ENCODE measurements at regions not wholly inside any gene's neighbourhood (a gene's known extent, or its start where the extent isn't known, plus 50 kb on each side); places are given as distances from the start of the nearest gene placed in this dataset.

DNA sequence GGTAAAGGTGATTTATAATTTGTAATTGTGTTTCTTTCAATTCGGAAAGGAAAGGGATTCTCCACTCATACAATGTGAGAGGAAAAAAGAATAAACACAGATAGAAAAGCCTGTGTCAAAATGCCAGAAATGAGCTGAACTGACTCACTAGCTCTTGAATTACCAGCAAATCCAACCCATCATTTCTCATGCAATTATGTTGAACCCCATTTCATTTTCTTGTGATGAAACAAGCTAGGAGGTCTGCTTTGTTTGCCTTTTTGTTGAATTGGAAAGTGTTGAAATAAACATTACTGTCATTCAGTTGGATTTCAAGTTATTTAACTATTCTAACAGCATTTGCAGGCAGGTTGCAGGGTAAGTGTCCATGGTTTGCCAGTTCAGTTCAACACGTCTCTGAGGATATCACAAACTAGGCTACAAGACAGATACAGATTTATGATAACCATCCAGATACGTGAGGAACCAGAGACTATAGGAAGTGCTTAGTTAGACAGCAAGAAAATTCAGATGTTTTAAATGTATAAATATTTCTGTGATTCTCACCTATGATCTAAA, 547.2 kb downstream of the MAT2B start:
- H3K4me3 Mint-ChIP-seq: no peak overlapping the region
- DNase-seq (ENCODE audit: low spot score in 2 of 2) (no peak), ATAC-seq (replicated peaks; ENCODE audit: extremely low read depth, poor library complexity, severe bottlenecking) (no peak)
- H3K9me3 Mint-ChIP-seq: peaks cover under 1% of the 10 kb centered on the region
- H3K4me1 Mint-ChIP-seq: no peaks in the 10 kb centered on the region
- H3K27me3 Mint-ChIP-seq: no peaks in the 10 kb centered on the region
- no peak overlapping the region for H3K27ac Mint-ChIP-seq (ENCODE audit: low read depth)
- no peaks in the 10 kb centered on the region for H3K36me3 Mint-ChIP-seq (ENCODE audit: insufficient read depth)

DNA sequence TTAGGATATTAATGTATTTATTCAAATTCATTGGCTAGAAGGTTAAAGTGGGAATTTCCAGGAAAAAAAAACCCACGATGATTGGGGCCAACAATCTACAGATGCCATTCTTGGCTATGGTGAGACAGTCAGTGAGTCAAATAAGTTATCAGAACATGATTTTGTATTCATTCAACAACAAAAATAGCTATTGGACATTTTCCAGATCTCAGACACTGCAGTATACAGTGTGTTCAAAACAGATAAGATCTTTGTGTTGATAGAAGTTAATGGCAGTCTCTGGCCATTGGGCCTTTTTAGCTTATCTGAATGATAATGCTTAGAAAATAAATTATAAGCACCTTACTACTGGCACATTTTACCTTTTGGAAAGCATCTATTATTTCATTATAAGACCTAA, 547.7 kb downstream of the MAT2B start:
- ATAC-seq (replicated peaks; ENCODE audit: extremely low read depth, poor library complexity, severe bottlenecking) (no peak), DNase-seq (ENCODE audit: low spot score in 2 of 2) (no peak)
- H3K9me3 Mint-ChIP-seq: no peaks in the 10 kb centered on the region
- H3K4me1 Mint-ChIP-seq: no peaks in the 10 kb centered on the region
- no peaks in the 10 kb centered on the region for H3K27me3 Mint-ChIP-seq
- H3K36me3 Mint-ChIP-seq (ENCODE audit: insufficient read depth): no peaks in the 10 kb centered on the region
- no peak overlapping the region for H3K4me3 Mint-ChIP-seq
- H3K27ac Mint-ChIP-seq (ENCODE audit: low read depth): no peak overlapping the region

DNA sequence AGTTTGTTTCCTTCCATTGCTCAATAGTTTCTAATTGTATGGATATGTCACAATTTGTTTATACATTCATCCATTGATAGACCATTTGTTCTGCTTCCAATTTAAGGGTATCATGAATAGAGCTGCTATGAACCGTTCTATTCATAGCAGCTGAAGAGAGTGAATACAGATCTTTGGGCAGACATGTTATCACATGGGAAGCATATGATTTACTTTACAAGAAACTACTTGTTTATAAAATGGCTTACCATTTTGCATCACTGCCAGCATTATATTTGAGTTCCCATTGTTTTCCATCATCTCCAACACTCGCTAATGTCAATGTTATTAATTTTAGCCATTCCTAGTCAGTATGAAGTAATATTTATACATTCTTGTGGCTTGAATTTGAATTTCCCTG, 549.0 kb downstream of the MAT2B start:
- no peak overlapping the region for H3K4me3 Mint-ChIP-seq
- DNase-seq (ENCODE audit: low spot score in 2 of 2) (no peak), ATAC-seq (replicated peaks; ENCODE audit: extremely low read depth, poor library complexity, severe bottlenecking) (no peak)
- no peak overlapping the region for H3K27ac Mint-ChIP-seq (ENCODE audit: low read depth)
- H3K27me3 Mint-ChIP-seq: no peaks in the 10 kb centered on the region
- H3K9me3 Mint-ChIP-seq: peaks cover 6% of the 10 kb centered on the region
- H3K4me1 Mint-ChIP-seq: no peaks in the 10 kb centered on the region
- H3K36me3 Mint-ChIP-seq (ENCODE audit: insufficient read depth): no peaks in the 10 kb centered on the region

DNA sequence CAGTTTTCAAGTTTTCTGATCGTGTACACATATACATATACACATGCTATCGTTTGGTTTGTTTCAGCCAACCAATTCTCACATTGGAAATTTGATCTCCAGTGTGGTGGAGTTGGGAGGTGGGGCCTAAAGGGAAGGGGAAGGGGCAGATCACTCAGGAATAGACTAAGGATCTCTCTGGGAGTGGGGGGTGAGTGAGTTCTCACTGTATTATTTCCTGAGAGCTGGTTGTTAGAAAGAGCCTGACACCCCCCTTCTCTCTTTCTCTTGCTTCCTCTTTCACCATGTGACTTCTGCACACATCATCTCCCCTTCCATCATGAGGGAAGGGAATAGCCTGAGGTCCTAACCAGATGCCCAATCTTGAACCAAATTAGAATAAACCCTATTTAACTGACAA, 551.7 kb downstream of the MAT2B start:
- Mint-ChIP-seq H3K27ac (ENCODE audit: low read depth) (no peak overlapping the region), H3K27me3 (no peaks in the 10 kb centered on the region), H3K9me3 (peaks cover 6% of the 10 kb centered on the region), H3K4me1 (no peaks in the 10 kb centered on the region), H3K36me3 (ENCODE audit: insufficient read depth) (no peaks in the 10 kb centered on the region), H3K4me3 (no peak overlapping the region)
- DNase-seq (ENCODE audit: low spot score in 2 of 2): no peak
- no peak for ATAC-seq (replicated peaks; ENCODE audit: extremely low read depth, poor library complexity, severe bottlenecking)

DNA sequence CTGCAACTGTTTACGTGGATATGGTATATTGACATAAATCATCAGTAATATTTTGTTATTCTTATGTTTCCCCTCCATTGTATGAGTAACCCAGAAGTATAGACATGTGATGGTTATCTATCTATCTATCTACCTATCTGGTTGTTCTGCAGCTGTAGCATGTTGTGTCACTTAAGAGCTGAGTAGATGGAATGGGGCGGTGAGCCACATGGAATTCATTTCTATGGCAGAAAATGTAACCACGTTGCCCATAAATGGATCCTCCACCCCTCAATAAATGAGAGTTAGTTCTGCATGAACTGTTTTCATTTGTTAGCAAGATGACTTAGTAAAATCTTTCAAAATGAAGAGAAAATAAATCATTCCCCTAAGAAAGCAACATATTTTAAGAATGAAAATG, 553.2 kb downstream of the MAT2B start:
- no peaks in the 10 kb centered on the region for H3K36me3 Mint-ChIP-seq (ENCODE audit: insufficient read depth)
- H3K27ac Mint-ChIP-seq (ENCODE audit: low read depth): no peak overlapping the region
- no peak overlapping the region for H3K4me3 Mint-ChIP-seq
- no peaks in the 10 kb centered on the region for H3K4me1 Mint-ChIP-seq
- no peaks in the 10 kb centered on the region for H3K27me3 Mint-ChIP-seq
- no peak for ATAC-seq (replicated peaks; ENCODE audit: extremely low read depth, poor library complexity, severe bottlenecking)
- no peak for DNase-seq (ENCODE audit: low spot score in 2 of 2)
- H3K9me3 Mint-ChIP-seq: peaks cover 6% of the 10 kb centered on the region

DNA sequence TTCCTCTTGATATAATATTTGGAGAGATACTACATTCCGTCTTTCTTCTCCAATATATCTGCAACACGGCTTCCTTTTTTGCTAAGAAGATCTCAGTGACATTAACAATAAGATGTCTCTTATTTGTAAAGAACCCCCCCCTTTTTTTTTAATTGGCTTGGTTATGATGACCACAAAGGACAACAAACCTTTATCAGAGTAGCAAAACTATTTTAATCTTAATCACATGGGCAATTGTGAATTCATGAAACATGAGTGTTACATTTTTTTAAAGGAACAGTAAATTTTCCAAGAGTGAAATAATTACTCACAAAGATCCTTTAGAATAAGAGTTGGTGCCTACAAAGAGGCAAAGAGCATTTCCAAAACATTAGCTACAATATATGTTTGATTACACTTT, 554.1 kb downstream of the MAT2B start:
- DNase-seq (ENCODE audit: low spot score in 2 of 2) (no peak), ATAC-seq (replicated peaks; ENCODE audit: extremely low read depth, poor library complexity, severe bottlenecking) (no peak)
- H3K27ac Mint-ChIP-seq (ENCODE audit: low read depth): no peak overlapping the region
- no peak overlapping the region for H3K4me3 Mint-ChIP-seq
- no peaks in the 10 kb centered on the region for H3K27me3 Mint-ChIP-seq
- peaks cover 6% of the 10 kb centered on the region for H3K9me3 Mint-ChIP-seq
- H3K36me3 Mint-ChIP-seq (ENCODE audit: insufficient read depth): no peaks in the 10 kb centered on the region
- no peaks in the 10 kb centered on the region for H3K4me1 Mint-ChIP-seq

DNA sequence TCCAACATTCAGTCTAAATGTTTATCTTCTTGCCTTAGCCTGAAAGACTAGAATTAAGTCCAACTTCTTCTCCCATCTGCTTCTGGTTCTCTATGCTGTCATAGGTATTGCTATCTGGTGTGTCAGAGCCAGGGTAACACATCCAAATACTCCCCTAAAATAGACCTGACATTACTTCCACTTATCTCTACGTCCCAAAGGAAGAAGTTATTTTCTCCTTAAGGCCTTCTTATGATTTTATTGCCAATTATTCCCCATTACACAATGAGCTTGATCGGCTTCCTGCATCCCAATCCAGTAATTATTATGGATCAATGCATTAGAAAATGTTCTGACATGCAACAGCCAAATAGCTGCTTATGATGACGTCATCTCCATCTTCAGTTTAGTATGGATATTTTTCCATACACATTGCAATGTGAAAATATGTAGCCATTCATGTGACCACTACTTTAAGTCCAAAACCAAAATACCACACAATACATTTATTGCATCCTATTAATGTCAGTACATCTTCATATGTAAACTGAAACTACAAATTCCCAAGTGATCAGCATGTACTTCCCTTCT, 555.5 kb downstream of the MAT2B start:
- Mint-ChIP-seq H3K9me3 (peaks cover 6% of the 10 kb centered on the region), H3K36me3 (ENCODE audit: insufficient read depth) (no peaks in the 10 kb centered on the region), H3K27ac (ENCODE audit: low read depth) (no peak overlapping the region), H3K4me1 (no peaks in the 10 kb centered on the region), H3K27me3 (no peaks in the 10 kb centered on the region), H3K4me3 (no peak overlapping the region)
- no peak for ATAC-seq (replicated peaks; ENCODE audit: extremely low read depth, poor library complexity, severe bottlenecking)
- no peak for DNase-seq (ENCODE audit: low spot score in 2 of 2)

DNA sequence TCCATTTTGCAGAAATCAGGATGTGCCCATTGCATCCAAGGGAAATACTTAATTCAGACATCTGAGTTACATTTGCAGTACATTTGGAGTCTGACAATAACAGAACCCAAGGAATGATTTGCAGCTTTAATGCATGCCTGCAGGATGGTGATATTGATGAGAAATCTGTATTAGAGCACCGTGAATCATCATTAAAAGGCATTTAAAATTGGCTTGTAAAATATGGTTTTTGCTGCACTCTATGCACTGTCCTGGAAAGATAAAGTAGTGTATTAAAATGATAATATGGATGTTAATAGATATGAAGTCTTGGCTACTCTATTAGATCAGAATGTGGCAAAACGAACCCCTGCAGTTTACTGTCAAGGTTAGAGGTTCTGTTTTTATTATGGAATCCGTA, 556.9 kb downstream of the MAT2B start:
- H3K36me3 Mint-ChIP-seq (ENCODE audit: insufficient read depth): no peaks in the 10 kb centered on the region
- H3K4me1 Mint-ChIP-seq: no peaks in the 10 kb centered on the region
- peaks cover 6% of the 10 kb centered on the region for H3K9me3 Mint-ChIP-seq
- DNase-seq (ENCODE audit: low spot score in 2 of 2) (no peak), ATAC-seq (replicated peaks; ENCODE audit: extremely low read depth, poor library complexity, severe bottlenecking) (no peak)
- H3K4me3 Mint-ChIP-seq: no peak overlapping the region
- no peaks in the 10 kb centered on the region for H3K27me3 Mint-ChIP-seq
- H3K27ac Mint-ChIP-seq (ENCODE audit: low read depth): no peak overlapping the region

DNA sequence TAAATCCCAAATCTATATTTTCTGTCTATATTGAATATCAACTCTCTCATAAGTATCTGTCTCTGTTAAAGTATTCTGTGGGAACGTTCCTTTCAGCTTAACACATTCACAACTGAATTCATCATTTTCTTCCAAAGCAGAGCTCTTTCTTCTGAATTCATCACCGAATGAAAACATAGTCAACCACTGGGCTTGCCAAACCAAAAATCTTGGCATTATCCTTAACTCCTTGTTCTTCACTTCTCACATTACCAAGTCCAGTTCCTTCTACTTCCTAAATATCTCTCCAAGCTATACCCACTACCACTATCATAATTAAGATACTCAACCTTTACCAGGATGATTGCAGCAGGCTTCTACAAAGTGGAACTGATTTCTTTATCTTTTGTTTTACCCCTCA, 559.8 kb downstream of the MAT2B start:
- Mint-ChIP-seq H3K36me3 (ENCODE audit: insufficient read depth) (no peaks in the 10 kb centered on the region), H3K27me3 (no peaks in the 10 kb centered on the region), H3K4me3 (no peak overlapping the region), H3K4me1 (no peaks in the 10 kb centered on the region), H3K9me3 (peaks cover 8% of the 10 kb centered on the region), H3K27ac (ENCODE audit: low read depth) (no peak overlapping the region)
- DNase-seq (ENCODE audit: low spot score in 2 of 2): no peak
- no peak for ATAC-seq (replicated peaks; ENCODE audit: extremely low read depth, poor library complexity, severe bottlenecking)

DNA sequence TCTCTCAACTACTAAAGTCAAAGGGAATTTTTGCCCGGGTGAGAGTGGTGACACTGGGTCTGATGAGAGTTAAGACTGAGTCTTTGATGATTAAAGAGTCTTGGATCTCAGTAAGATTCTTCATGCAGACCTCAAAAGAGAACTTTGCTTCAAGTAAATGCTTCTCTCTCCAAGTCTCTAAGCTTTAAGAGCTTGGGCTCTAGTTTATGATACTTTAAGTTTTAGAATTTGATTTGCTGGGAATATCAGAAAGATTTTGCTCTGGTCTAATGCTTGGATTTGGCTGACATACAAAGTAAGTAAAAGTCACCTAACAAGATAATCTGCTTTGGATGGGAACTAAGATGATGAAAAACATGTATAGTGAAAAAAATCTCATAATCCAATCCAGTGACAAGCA, 566.3 kb downstream of the MAT2B start:
- Mint-ChIP-seq H3K36me3 (ENCODE audit: insufficient read depth) (no peaks in the 10 kb centered on the region), H3K4me3 (no peak overlapping the region), H3K4me1 (no peaks in the 10 kb centered on the region), H3K27ac (ENCODE audit: low read depth) (no peak overlapping the region), H3K9me3 (peaks cover 22% of the 10 kb centered on the region), H3K27me3 (no peaks in the 10 kb centered on the region)
- DNase-seq (ENCODE audit: low spot score in 2 of 2) (no peak), ATAC-seq (replicated peaks; ENCODE audit: extremely low read depth, poor library complexity, severe bottlenecking) (no peak)

DNA sequence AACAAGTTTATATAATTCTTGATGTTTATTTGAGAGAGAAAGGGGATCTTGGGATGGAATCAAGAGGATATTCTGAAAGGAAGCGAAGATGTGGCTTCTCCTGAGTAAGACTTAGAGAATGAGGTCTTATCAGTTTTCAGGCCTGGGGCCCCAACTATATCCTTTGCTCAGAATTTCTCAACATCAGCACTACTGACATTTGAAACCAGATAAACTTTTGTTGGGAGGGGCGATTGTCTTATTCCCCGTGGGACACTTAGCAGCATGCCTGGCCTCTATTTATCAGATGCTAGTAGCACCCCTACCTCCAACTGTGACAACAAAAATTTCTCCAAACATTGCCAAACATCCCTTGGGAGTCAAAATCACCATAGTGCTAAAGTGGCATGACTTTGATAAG, 567.7 kb downstream of the MAT2B start:
- Mint-ChIP-seq H3K27ac (ENCODE audit: low read depth) (no peak overlapping the region), H3K9me3 (peaks cover 21% of the 10 kb centered on the region), H3K4me3 (no peak overlapping the region), H3K27me3 (no peaks in the 10 kb centered on the region), H3K4me1 (no peaks in the 10 kb centered on the region), H3K36me3 (ENCODE audit: insufficient read depth) (no peaks in the 10 kb centered on the region)
- DNase-seq (ENCODE audit: low spot score in 2 of 2) (no peak), ATAC-seq (replicated peaks; ENCODE audit: extremely low read depth, poor library complexity, severe bottlenecking) (no peak)

DNA sequence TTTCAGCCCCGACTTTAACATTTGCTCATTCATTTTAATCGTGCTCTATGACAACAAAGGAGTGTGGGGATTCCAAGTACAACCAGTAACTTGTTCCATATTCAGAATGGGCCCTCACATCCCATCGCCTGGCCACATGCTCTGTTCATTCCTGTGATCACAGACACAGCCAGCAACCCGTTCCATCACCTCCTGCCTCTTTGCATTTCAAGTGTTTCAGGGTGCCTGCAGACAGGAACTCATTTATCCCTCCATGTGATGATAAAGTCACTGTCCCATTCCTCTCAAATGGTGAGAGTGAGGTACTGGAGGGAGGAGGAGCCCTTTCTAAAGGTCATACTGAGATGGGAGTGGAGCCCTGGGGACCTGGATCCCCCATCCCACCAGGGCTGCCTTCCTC, 571.1 kb downstream of the MAT2B start:
- Mint-ChIP-seq H3K27ac (ENCODE audit: low read depth) (no peak overlapping the region), H3K36me3 (ENCODE audit: insufficient read depth) (no peaks in the 10 kb centered on the region), H3K9me3 (peaks cover 10% of the 10 kb centered on the region), H3K4me3 (no peak overlapping the region), H3K4me1 (no peaks in the 10 kb centered on the region), H3K27me3 (no peaks in the 10 kb centered on the region)
- no peak for ATAC-seq (replicated peaks; ENCODE audit: extremely low read depth, poor library complexity, severe bottlenecking)
- DNase-seq (ENCODE audit: low spot score in 2 of 2): no peak

DNA sequence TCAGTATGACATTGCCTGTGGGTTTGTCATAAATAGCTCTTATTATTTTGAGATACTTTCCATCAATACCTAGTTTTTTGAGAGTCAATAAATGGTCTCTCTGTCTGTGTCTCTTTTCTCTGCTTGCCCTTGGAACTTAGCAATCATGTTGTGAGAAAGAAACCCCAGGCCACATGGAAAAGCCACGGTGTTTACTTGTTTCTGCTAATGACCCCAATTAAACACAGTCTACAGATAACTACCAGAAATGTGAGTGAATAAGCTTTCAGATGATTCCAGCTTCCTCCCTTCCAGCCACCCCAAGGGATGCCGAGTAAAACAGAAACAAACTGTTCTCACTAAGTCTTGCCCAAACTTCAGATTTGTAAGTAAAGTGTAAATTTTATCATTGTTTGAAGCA, 584.9 kb downstream of the MAT2B start:
- Mint-ChIP-seq H3K27me3 (no peaks in the 10 kb centered on the region), H3K27ac (ENCODE audit: low read depth) (no peak overlapping the region), H3K4me1 (no peaks in the 10 kb centered on the region), H3K36me3 (ENCODE audit: insufficient read depth) (no peaks in the 10 kb centered on the region), H3K4me3 (no peak overlapping the region), H3K9me3 (peaks cover 5% of the 10 kb centered on the region)
- ATAC-seq (replicated peaks; ENCODE audit: extremely low read depth, poor library complexity, severe bottlenecking): no peak
- DNase-seq (ENCODE audit: low spot score in 2 of 2): no peak

DNA sequence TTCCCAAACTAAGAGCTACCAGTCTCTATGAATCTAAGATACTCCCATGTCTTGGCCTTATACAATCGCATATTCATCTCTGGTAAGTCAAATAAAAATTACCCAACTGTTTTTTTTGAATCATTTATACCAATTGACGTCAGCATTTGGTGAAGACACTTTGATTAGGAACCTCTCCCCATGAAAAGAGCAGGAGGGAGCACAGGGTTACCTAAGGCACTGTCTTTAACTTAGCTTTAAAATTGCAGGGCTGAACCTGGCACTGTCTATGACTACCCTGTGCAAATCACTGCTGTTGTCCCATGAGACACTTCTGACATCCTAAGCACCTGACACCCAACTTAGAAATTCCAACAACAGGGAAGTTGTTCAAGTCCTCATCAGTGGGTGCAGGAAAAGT, 586.4 kb downstream of the MAT2B start:
- H3K27me3 Mint-ChIP-seq: no peaks in the 10 kb centered on the region
- H3K4me1 Mint-ChIP-seq: no peaks in the 10 kb centered on the region
- no peak overlapping the region for H3K27ac Mint-ChIP-seq (ENCODE audit: low read depth)
- ATAC-seq (replicated peaks; ENCODE audit: extremely low read depth, poor library complexity, severe bottlenecking): no peak
- no peak overlapping the region for H3K4me3 Mint-ChIP-seq
- no peak for DNase-seq (ENCODE audit: low spot score in 2 of 2)
- H3K9me3 Mint-ChIP-seq: peaks cover 5% of the 10 kb centered on the region
- no peaks in the 10 kb centered on the region for H3K36me3 Mint-ChIP-seq (ENCODE audit: insufficient read depth)
